Colonic mucosa (tissue), 4 donors: ENCODE measurements at regions not wholly inside any gene's neighbourhood (a gene's known extent, or its start where the extent isn't known, plus 50 kb on each side); places are given as distances from the start of the nearest gene placed in this dataset.

Experiments
- DNase-seq: peaks from one replicate; pipeline ENCODE4 v3.0.0-alpha.2; 2020
- H3K27ac ChIP-seq: fragments of 200-600 bp; one replicate; pipeline ENCODE4 v1.8.0; 2021
- H3K27me3 ChIP-seq: fragments of 200-600 bp; one replicate; pipeline ENCODE4 v1.8.0; 2021
- H3K36me3 ChIP-seq: fragments of 200-600 bp; one replicate; pipeline ENCODE4 v1.8.0; 2021
- H3K4me1 ChIP-seq: fragments of 200-600 bp; one replicate; pipeline ENCODE4 v1.8.0; 2021; ENCODE audit warnings: mild to moderate bottlenecking
- H3K4me3 ChIP-seq: fragments of 200-600 bp; one replicate; pipeline ENCODE4 v1.8.0; 2021
- H3K9ac ChIP-seq, 2 donors: one replicate each; pipeline ENCODE4 v1.7.0; 2013; ENCODE audit warnings: control low read depth in 2 of 2, low read depth in 2 of 2, low read length in 2 of 2
- H3K9me3 ChIP-seq: fragments of 200-600 bp; one replicate; pipeline ENCODE4 v1.8.0; 2021
- intact Hi-C: fragments of 100-400 bp; cut with DNase I; formaldehyde crosslinking; loops from one replicate; pipeline ENCODE4 v1.14.1; 2022
- TF ChIP-seq, protein P1 (sequence below): fragments of 200-600 bp; IDR thresholded peaks from one replicate; pipeline ENCODE4 v1.8.0; 2022; ENCODE audit warnings: antibody characterized with exemption, mild to moderate bottlenecking
- donor health status: healthy.
- donor health status: DM: no; HTN: no; CAD: no.
- donor health status: DM: no; HTN: no; CAD: no.

DNA sequence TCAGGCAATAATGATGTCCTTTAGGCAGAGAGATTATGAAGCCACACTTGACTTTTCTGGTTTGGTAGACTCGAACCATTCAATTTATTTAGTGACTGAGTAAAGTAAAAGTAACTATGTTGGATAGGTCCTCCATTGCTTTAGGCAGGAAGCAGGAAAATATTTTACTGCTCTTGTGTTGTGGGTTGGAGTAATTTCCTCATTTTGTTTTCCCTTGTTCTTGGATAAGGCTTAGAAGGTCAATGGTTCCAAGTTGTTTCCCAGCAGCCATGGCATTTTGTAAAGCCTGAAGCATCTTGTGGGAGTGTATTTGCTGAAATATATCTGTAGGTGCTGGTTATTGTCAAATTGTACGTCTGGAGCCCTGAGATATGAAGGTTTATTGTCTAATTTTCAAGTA, 161.2 kb upstream of the SLC38A2 start:
- TF ChIP-seq, protein P1, sequence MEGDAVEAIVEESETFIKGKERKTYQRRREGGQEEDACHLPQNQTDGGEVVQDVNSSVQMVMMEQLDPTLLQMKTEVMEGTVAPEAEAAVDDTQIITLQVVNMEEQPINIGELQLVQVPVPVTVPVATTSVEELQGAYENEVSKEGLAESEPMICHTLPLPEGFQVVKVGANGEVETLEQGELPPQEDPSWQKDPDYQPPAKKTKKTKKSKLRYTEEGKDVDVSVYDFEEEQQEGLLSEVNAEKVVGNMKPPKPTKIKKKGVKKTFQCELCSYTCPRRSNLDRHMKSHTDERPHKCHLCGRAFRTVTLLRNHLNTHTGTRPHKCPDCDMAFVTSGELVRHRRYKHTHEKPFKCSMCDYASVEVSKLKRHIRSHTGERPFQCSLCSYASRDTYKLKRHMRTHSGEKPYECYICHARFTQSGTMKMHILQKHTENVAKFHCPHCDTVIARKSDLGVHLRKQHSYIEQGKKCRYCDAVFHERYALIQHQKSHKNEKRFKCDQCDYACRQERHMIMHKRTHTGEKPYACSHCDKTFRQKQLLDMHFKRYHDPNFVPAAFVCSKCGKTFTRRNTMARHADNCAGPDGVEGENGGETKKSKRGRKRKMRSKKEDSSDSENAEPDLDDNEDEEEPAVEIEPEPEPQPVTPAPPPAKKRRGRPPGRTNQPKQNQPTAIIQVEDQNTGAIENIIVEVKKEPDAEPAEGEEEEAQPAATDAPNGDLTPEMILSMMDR, result no peak
- Histone ChIP-seq H3K9me3 (no peaks in the 10 kb centered on the region), H3K4me3 (no peak overlapping the region), H3K36me3 (no peaks in the 10 kb centered on the region), H3K27me3 (no peaks in the 10 kb centered on the region), H3K4me1 (no peaks in the 10 kb centered on the region), H3K9ac (no peak overlapping the region), H3K27ac (no peak overlapping the region)
- no peak for DNase-seq
- intact Hi-C loops, result no loop called here

DNA sequence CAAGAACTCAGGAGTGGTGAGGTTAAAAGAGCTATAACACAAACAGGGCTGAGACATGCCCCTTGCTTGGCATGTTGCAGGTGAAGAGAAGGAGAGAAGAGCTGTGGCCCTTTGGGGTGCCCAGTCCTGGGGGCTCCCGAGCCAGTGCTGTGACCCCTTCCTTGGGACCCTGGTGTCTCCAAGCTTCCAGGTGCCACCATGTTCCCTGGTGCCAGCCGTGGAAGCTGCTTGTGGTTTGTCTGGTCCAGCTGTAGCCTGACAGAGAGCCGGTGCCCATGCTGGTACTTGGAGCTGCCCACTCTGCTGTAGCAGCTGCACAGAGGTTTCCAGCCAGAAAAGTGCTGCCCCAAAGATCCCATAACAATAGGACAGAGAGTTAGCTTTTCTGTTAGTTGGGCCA, 159.2 kb upstream of the SLC38A2 start:
- TF ChIP-seq, protein P1, result no peak
- Histone ChIP-seq H3K4me1 (no peaks in the 10 kb centered on the region), H3K36me3 (no peaks in the 10 kb centered on the region), H3K4me3 (no peak overlapping the region), H3K27ac (no peak overlapping the region), H3K27me3 (no peaks in the 10 kb centered on the region), H3K9me3 (no peaks in the 10 kb centered on the region), H3K9ac (no peak overlapping the region)
- intact Hi-C loops, result no loop called here
- DNase-seq, result no peak

DNA sequence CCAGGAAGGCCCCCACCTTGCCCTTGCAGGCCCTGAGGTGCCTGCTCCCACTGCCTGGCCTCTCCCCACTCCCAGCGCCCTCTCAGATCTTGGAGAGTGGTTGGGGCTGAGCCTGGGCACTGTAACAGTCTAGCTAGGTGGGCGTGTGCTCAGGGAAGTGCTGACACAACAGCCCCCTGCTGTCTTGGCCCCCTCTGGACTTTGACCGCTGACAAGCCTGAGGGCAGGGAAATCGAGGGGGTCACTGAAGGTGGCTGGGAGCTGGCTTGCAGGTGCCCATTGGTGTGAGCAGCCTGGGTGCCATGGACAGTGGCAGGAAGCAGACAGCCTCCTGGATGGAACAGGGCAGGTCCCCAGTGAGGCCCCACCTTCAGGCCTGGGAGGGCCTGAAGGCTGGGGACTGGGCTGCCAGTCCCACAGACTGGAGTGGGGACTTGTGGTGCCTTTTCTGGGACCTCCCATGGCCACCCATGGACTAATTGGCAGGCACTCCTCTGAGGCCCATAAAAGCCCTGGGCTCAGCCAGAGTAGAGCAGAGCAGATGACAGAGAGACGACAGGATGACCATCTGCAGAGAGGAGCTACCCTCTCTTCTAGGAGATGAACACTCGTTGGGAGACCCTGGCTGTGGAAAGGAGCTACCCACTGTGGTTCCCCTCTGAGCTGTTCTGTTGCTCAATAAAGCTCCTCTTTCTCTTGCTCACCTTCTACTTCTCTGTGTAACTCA, 158.6 kb upstream of the SLC38A2 start:
- Histone ChIP-seq H3K4me1 (no peaks in the 10 kb centered on the region), H3K27me3 (no peaks in the 10 kb centered on the region), H3K9ac (no peak overlapping the region), H3K36me3 (no peaks in the 10 kb centered on the region), H3K4me3 (no peak overlapping the region), H3K27ac (no peak overlapping the region), H3K9me3 (no peaks in the 10 kb centered on the region)
- TF ChIP-seq, protein P1, result no peak
- intact Hi-C loops, result no loop called here
- no peak for DNase-seq

DNA sequence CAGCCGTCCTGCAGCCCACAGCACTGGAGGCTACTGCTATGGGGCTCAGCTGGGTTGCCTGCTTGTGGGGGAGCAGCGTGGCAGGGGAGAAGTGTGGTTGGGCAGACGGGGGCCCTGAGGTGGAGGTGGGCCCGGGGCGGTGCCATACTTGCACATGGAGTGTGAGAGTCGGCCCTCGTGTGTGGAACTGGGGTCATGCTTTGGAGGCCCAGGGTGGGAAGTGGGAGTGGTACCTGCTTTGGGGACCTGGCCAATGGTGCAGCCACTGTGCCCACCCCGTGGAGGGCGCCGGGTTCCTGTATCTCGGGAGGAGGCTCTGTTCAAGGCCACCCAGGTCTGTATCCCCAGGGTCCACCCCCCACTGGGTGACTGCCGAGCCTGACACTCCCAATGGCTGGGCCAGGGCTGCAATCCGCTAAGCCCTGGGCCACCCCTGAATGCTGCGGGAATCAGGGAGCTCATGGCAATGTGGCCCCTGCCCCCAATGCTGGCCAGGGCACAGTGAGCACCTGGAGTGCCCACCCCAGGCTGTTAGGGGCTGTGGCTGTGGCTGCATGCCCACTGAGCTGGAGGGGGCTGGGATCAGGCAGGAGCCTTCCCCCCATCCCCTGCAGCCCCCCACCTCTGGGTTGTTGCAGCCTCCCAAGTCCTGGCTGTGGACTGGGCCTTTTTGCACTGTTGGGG, 157.9 kb upstream of the SLC38A2 start:
- TF ChIP-seq, protein P1, result no peak
- intact Hi-C loops, result no loop called here
- Histone ChIP-seq H3K27me3 (no peaks in the 10 kb centered on the region), H3K4me1 (no peaks in the 10 kb centered on the region), H3K9ac (no peak overlapping the region), H3K36me3 (no peaks in the 10 kb centered on the region), H3K27ac (no peak overlapping the region), H3K9me3 (no peaks in the 10 kb centered on the region), H3K4me3 (no peak overlapping the region)
- DNase-seq, result no peak

DNA sequence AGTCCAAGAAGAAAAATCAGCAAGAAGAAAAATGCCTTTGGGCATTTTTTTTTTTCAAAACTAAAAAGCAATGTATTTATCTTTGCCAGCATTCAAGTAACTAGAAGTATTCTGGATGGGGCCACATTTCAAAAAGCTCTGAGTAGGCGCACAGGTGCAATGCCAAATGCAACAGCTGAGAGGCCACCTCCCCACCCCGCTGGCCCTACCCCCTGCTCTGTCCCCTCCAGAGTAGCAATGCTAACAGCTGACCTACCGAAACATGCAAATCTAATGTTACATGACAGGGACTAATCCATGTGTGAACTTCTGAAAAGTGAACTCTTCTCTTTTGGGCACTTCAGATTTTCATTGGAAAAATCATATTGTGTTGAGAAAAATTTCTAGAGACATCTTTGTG, 153.7 kb upstream of the SLC38A2 start:
- Histone ChIP-seq H3K9ac (no peak overlapping the region), H3K4me3 (no peak overlapping the region), H3K27me3 (no peaks in the 10 kb centered on the region), H3K36me3 (no peaks in the 10 kb centered on the region), H3K4me1 (no peaks in the 10 kb centered on the region), H3K27ac (no peak overlapping the region), H3K9me3 (no peaks in the 10 kb centered on the region)
- DNase-seq, result no peak
- intact Hi-C loops, result no loop called here
- TF ChIP-seq, protein P1, result no peak
